ENCODE measurements at regions not wholly inside any gene's neighbourhood (a gene's known extent, or its start where the extent isn't known, plus 50 kb on each side); places are given as distances from the start of the nearest gene placed in this dataset.

- H3K27ac Mint-ChIP-seq = no peak overlapping the region
- CTCF ChIA-PET = no interaction called here
- no peaks in the 10 kb centered on the region for H3K9me3 Mint-ChIP-seq
- no peak for DNase-seq
- no peak overlapping the region for H3K4me3 Mint-ChIP-seq
- H3K27me3 Mint-ChIP-seq = no peaks in the 10 kb centered on the region
- no peaks in the 10 kb centered on the region for H3K36me3 Mint-ChIP-seq
- H3K4me1 Mint-ChIP-seq = no peaks in the 10 kb centered on the region
Measured at GRCh38 chr6:104575536-104575935, 284.2 kb downstream of the HACE1 start.

GRCh38 chr6:104574135-104574750 lies 285.5 kb downstream of the HACE1 start:
- no peak for DNase-seq
- CTCF ChIA-PET = no interaction called here
- Mint-ChIP-seq H3K4me1 (no peaks in the 10 kb centered on the region), H3K36me3 (no peaks in the 10 kb centered on the region), H3K27me3 (no peaks in the 10 kb centered on the region), H3K27ac (no peak overlapping the region), H3K4me3 (no peak overlapping the region), H3K9me3 (no peaks in the 10 kb centered on the region)

GRCh38 chr6:104573350-104573749 lies 286.4 kb downstream of the HACE1 start:
- Mint-ChIP-seq H3K36me3 (no peaks in the 10 kb centered on the region), H3K27ac (no peak overlapping the region), H3K27me3 (no peaks in the 10 kb centered on the region), H3K4me1 (no peaks in the 10 kb centered on the region), H3K9me3 (no peaks in the 10 kb centered on the region), H3K4me3 (no peak overlapping the region)
- no peak for DNase-seq
- CTCF ChIA-PET = no interaction called here

- no peaks in the 10 kb centered on the region for H3K9me3 Mint-ChIP-seq
- no peaks in the 10 kb centered on the region for H3K36me3 Mint-ChIP-seq
- no peak overlapping the region for H3K27ac Mint-ChIP-seq
- DNase-seq = no peak
- H3K4me1 Mint-ChIP-seq = no peaks in the 10 kb centered on the region
- CTCF ChIA-PET = no interaction called here
- no peaks in the 10 kb centered on the region for H3K27me3 Mint-ChIP-seq
- H3K4me3 Mint-ChIP-seq = no peak overlapping the region
Measured at GRCh38 chr6:104572901-104573300, 286.8 kb downstream of the HACE1 start.

GRCh38 chr6:104566411-104566810 lies 293.3 kb downstream of the HACE1 start:
- H3K9me3 Mint-ChIP-seq = no peaks in the 10 kb centered on the region
- H3K4me3 Mint-ChIP-seq = no peak overlapping the region
- no peaks in the 10 kb centered on the region for H3K27me3 Mint-ChIP-seq
- no peak overlapping the region for H3K27ac Mint-ChIP-seq
- CTCF ChIA-PET = no interaction called here
- H3K4me1 Mint-ChIP-seq = no peaks in the 10 kb centered on the region
- DNase-seq = no peak
- H3K36me3 Mint-ChIP-seq = no peaks in the 10 kb centered on the region

GRCh38 chr6:104563306-104563705 lies 296.4 kb downstream of the HACE1 start:
- Mint-ChIP-seq H3K36me3 (no peaks in the 10 kb centered on the region), H3K27ac (no peak overlapping the region), H3K27me3 (no peaks in the 10 kb centered on the region), H3K9me3 (no peaks in the 10 kb centered on the region), H3K4me1 (no peaks in the 10 kb centered on the region), H3K4me3 (no peak overlapping the region)
- no peak for DNase-seq
- CTCF ChIA-PET = no interaction called here

- Mint-ChIP-seq H3K9me3 (no peaks in the 10 kb centered on the region), H3K4me3 (no peak overlapping the region), H3K36me3 (no peaks in the 10 kb centered on the region), H3K27ac (no peak overlapping the region), H3K27me3 (peaks cover 6% of the 10 kb centered on the region), H3K4me1 (no peaks in the 10 kb centered on the region)
- DNase-seq = no peak
- CTCF ChIA-PET = no interaction called here
Measured at GRCh38 chr6:104559435-104560202, 300.1 kb downstream of the HACE1 start.

GRCh38 chr6:104558746-104559145 lies 301.0 kb downstream of the HACE1 start:
- CTCF ChIA-PET = no interaction called here
- DNase-seq = no peak
- Mint-ChIP-seq H3K36me3 (no peaks in the 10 kb centered on the region), H3K4me1 (no peaks in the 10 kb centered on the region), H3K4me3 (no peak overlapping the region), H3K9me3 (no peaks in the 10 kb centered on the region), H3K27ac (no peak overlapping the region), H3K27me3 (peaks cover 6% of the 10 kb centered on the region)

GRCh38 chr6:104548297-104548696 lies 311.4 kb downstream of the HACE1 start:
- CTCF ChIA-PET = no interaction called here
- no peaks in the 10 kb centered on the region for H3K4me1 Mint-ChIP-seq
- no peaks in the 10 kb centered on the region for H3K27me3 Mint-ChIP-seq
- H3K4me3 Mint-ChIP-seq = no peak overlapping the region
- DNase-seq = no peak
- H3K36me3 Mint-ChIP-seq = no peaks in the 10 kb centered on the region
- no peak overlapping the region for H3K27ac Mint-ChIP-seq
- H3K9me3 Mint-ChIP-seq = no peaks in the 10 kb centered on the region

- Mint-ChIP-seq H3K4me3 (no peak overlapping the region), H3K27me3 (no peaks in the 10 kb centered on the region), H3K9me3 (no peaks in the 10 kb centered on the region), H3K27ac (no peak overlapping the region), H3K36me3 (no peaks in the 10 kb centered on the region), H3K4me1 (no peaks in the 10 kb centered on the region)
- no peak for DNase-seq
- CTCF ChIA-PET = no interaction called here
Measured at GRCh38 chr6:104541411-104541810, 318.3 kb downstream of the HACE1 start.

- Mint-ChIP-seq H3K4me1 (no peaks in the 10 kb centered on the region), H3K9me3 (no peaks in the 10 kb centered on the region), H3K4me3 (no peak overlapping the region), H3K27me3 (no peaks in the 10 kb centered on the region), H3K27ac (no peak overlapping the region), H3K36me3 (no peaks in the 10 kb centered on the region)
- CTCF ChIA-PET = no interaction called here
- no peak for DNase-seq
Measured at GRCh38 chr6:104540743-104541142, 319.0 kb downstream of the HACE1 start.

GRCh38 chr6:104539173-104539572 lies 320.5 kb downstream of the HACE1 start:
- CTCF ChIA-PET = no interaction called here

GRCh38 chr6:104537872-104538271 lies 321.8 kb downstream of the HACE1 start:
- Mint-ChIP-seq H3K9me3 (no peaks in the 10 kb centered on the region), H3K27ac (no peak overlapping the region), H3K4me1 (no peaks in the 10 kb centered on the region), H3K36me3 (no peaks in the 10 kb centered on the region), H3K4me3 (no peak overlapping the region), H3K27me3 (no peaks in the 10 kb centered on the region)
- no peak for DNase-seq
- CTCF ChIA-PET = interaction anchor here (1.0 kb wide), 1 partner anchor 12 kb away, joined by 3 read pairs; no protein-coding TSS in a partner anchor

More at GRCh38 chr6:104539173-104539572, 320.5 kb downstream of the HACE1 start:
- no peaks in the 10 kb centered on the region for H3K4me1 Mint-ChIP-seq
- no peak for DNase-seq
- no peak overlapping the region for H3K4me3 Mint-ChIP-seq
- no peaks in the 10 kb centered on the region for H3K27me3 Mint-ChIP-seq
- H3K36me3 Mint-ChIP-seq = no peaks in the 10 kb centered on the region
- no peaks in the 10 kb centered on the region for H3K9me3 Mint-ChIP-seq
- no peak overlapping the region for H3K27ac Mint-ChIP-seq

GRCh38 chr6:104537180-104537579 lies 322.5 kb downstream of the HACE1 start:
- CTCF ChIA-PET = interaction anchor here (1.0 kb wide), 1 partner anchor 11 kb away, joined by 3 read pairs; no protein-coding TSS in a partner anchor
- H3K4me3 Mint-ChIP-seq = no peak overlapping the region
- H3K4me1 Mint-ChIP-seq = no peaks in the 10 kb centered on the region
- no peaks in the 10 kb centered on the region for H3K9me3 Mint-ChIP-seq
- no peaks in the 10 kb centered on the region for H3K36me3 Mint-ChIP-seq
- H3K27ac Mint-ChIP-seq = no peak overlapping the region
- DNase-seq = no peak
- H3K27me3 Mint-ChIP-seq = no peaks in the 10 kb centered on the region

- Mint-ChIP-seq H3K4me3 (no peak overlapping the region), H3K9me3 (no peaks in the 10 kb centered on the region), H3K36me3 (no peaks in the 10 kb centered on the region), H3K27me3 (peaks cover 8% of the 10 kb centered on the region), H3K4me1 (no peaks in the 10 kb centered on the region), H3K27ac (no peak overlapping the region)
- CTCF ChIA-PET = interaction anchor here (1.2 kb wide), 1 partner anchor 18 kb away, joined by 3 read pairs; no protein-coding TSS in a partner anchor
- no peak for DNase-seq
Measured at GRCh38 chr6:104532462-104532861, 327.3 kb downstream of the HACE1 start.
